HepG2 (cell line): ENCODE measurements at regions not wholly inside any gene's neighbourhood (a gene's known extent, or its start where the extent isn't known, plus 50 kb on each side); places are given as distances from the start of the nearest gene placed in this dataset.

ENCODE experiments used
- AKNA ChIP-seq: sonication (generic); formaldehyde crosslinking; IDR thresholded peaks from 2 replicates; pipeline ENCODE4 v1.4.0; 2020; ENCODE audit warnings: missing genetic modification reagents, borderline replicate concordance
- ATF5 ChIP-seq: sonication (generic); formaldehyde crosslinking; IDR thresholded peaks from 2 replicates; pipeline ENCODE4 v1.4.0; 2020; ENCODE audit warnings: mild to moderate bottlenecking, low read depth, missing genetic modification reagents
- CTCF ChIP-seq: sonication (generic); formaldehyde crosslinking; IDR thresholded peaks from 2 replicates; pipeline ENCODE4 v1.5.0; 2020; ENCODE audit warnings: mild to moderate bottlenecking, missing genetic modification reagents, moderate library complexity
- TIGD3 ChIP-seq: sonication (generic); formaldehyde crosslinking; IDR thresholded peaks from 2 replicates; pipeline ENCODE4 v1.5.1; 2020; ENCODE audit warnings: mild to moderate bottlenecking, missing genetic modification reagents, borderline replicate concordance
- ZNF234 ChIP-seq: sonication (generic); formaldehyde crosslinking; conservative IDR thresholded peaks from 2 replicates; pipeline ENCODE4 v1.5.1; 2020; ENCODE audit warnings: mild to moderate bottlenecking, missing genetic modification reagents

- TF ChIP-seq ATF5: no peak
- TF ChIP-seq TIGD3: no peak
- no peak for TF ChIP-seq ZNF234 (CRISPR knock-in tag)
- no peak for TF ChIP-seq AKNA (CRISPR knock-in tag)
- TF ChIP-seq CTCF: peak; percentile 83
Measured at GRCh38 chr16:80369138-80369958, 171.4 kb upstream of the DYNLRB2 start (continued).
